Right renal pelvis (tissue), 4 donors: ENCODE measurements at regions not wholly inside any gene's neighbourhood (a gene's known extent, or its start where the extent isn't known, plus 50 kb on each side); places are given as distances from the start of the nearest gene placed in this dataset.

Source experiments
- DNase-seq, 4 donors: peaks; one replicate each; pipeline ENCODE4 v3.0.0-alpha.2; 2013; ENCODE audit warnings: low read depth in 4 of 4, low spot score in 3 of 4, missing footprints in 1 of 4

DNA sequence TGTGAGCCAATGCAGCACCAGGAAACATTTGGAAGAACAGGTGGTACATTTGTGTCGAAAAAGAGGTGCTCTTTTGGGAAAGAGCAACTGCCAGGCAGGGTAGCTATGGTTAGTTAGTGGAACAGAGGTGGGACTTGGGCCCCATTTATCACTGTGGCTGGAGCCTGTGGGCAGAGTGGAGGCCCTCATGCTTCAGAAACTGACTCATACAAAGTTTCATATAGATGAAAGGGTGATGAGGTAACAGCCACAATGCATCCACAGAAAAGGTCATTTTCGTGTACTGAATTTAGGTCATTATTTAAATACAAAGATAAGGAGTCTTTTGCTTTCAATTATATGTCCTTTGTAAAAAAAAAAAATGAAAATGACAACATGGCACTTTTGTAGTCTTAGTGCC, 76.4 kb upstream of the HS3ST5 start:
- no peak for DNase-seq

DNA sequence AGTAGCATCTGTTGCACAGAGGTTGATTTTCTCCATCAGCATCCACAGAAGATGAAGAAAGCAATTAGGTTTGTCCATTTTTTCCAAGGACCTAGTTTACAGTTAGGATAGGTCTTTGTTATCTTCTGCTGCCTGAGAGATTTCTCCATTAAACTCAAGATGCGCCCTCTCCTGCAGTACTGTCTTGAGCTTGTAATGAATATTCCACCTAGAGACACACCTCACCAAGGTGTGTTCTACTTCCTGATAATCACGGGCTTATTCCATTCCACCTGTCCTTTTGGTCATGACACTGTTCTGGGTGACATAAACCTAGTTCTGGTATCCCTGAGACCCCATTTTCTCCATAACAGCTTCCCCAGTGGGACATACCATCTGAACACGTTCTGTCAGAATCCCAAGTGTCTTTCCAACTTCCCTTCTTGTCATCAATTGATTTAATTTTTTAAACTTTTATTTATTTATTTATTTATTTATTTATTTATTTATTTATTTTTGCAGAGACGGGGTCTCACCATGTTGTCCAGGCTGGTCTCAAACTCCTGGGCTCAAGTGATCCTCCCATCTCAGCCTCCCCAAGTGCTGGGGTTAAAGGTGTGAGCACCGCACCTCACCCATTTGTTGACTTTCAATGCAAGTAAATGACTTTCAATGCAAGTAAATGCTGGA, 75.6 kb upstream of the HS3ST5 start:
- no peak for DNase-seq

DNA sequence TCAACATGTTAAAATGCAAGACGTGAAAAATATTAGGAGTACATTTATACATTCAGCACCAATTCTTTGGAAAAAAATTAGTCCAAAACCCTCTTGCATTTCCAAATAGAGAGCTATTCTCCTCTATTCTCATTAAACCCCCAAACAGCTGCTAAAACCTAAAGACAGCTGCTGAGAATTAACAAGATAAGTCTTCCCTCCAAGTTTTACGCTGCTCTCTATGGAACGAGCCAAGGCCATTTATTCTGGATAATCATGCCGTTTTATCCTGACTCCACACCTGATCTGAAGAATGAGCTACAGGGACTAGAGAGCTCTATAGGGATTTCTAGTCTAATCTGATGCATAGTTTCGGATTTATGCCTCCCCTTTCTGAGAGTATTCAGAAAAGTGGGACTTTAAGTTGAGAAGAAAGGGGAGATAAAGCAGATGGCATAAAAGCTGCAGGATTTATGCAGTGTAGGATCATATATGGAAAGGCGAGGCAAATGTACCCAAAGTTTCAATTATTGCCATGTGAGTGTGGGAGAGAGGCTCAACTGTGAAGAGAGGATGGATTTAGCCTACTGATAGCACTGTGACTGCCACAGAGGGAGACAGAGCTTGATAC, 64.7 kb upstream of the HS3ST5 start:
- no peak for DNase-seq

DNA sequence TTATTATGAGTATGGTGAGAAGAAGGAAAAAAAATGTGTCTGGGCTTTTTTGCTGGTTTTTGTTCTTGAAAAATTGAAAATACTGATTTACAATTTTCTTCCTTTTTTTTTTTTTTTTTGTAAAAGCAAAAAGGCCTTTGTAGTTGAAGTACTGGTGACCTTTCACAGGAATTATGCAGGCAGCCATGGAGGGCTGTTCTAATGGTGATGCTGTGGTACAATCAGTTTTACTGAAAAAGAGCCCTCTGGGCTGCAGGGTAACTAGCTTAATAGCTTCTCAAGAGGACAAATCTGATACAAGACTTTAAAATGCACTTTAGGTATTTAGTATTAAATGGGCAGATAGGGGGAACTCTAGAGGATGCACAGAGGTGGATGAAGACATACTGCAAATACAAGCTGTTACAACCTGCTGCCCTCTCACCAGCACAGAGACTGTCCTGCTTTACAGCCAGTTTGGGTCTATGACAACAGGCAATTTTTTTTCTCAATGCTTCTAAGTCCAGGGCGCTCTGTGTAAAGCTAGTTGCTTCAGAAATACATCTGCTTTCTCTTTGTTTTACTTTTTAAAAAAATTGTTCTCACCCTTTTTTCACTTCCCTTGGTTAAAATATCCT, 61.6 kb upstream of the HS3ST5 start:
- no peak for DNase-seq

DNA sequence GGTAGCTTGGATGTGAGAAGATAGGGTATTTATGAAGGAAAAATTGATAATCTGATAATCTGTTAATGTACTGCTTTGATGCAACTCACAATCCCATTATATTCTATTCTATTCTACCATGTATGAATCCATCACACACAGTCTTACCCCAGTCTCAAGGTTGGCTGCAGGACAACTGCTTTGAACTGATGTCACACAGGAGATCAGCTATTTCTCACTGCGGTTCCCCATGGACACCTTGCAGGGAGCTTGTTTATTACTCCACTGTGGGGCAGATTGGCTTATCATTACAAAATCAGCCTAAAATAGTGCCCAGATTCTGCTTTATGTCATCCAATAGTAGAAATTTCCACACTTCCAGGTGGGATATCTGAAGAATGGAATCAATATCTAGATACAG, 61.0 kb upstream of the HS3ST5 start:
- no peak for DNase-seq

DNA sequence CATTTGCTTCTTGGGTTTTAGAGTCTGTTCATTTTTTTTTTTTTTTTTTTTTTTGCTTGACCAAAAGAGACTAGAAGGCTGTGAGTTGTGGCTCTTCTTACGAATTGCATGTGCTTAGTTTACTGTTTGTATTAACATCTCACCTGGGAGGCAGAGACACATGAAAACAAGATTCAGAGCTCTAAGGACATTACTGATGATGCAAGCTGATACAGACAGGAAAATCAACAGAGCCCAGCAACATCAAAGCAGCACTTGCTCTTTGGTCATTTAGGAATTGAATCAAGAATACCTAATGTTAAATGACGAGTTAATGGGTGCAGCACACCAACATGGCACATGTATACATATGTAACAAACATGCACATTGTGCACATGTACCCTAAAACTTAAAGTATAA, 55.7 kb upstream of the HS3ST5 start:
- no peak for DNase-seq
